Omental fat pad (tissue), 3 donors: ENCODE measurements at regions not wholly inside any gene's neighbourhood (a gene's known extent, or its start where the extent isn't known, plus 50 kb on each side); places are given as distances from the start of the nearest gene placed in this dataset.

Source experiments
- ATAC-seq: fragments of 150-250 bp; one replicate; pipeline ENCODE4 v1.9.1; 2016; ENCODE audit warnings: mild to moderate bottlenecking, moderate library complexity; ENCODE audit not compliant: low FRiP score
- DNase-seq: peaks from one replicate; pipeline ENCODE4 v3.0.0-alpha.2; 2019; ENCODE audit warnings: low spot score
- CTCF ChIP-seq, 3 donors: fragments of 450-650 bp; IDR thresholded peaks; one replicate each; pipeline ENCODE4 v1.5.1; 2016 to 2017; ENCODE audit warnings: antibody characterized with exemption in 3 of 3, mild to moderate bottlenecking in 3 of 3, moderate library complexity in 2 of 3

DNA sequence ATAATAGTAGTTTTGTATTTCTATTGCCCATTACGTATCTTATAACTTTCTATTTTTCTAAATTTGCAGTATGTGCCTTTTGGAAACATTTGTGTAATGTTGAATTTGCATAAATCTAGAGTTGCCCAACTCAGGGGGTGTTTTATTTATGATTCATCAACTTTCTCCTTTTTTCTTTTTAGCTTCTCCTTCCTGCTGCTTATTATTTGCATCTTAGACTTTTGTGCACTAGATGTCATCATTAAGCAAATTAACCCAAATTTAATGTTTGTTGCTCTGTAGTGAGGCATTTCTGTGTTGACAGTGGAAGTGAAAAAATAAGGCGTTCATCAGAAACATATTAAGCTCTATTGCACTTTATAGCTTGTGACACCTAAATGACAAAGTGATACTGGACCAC is 56.2 kb upstream of the ZBED5 start:
- no peak for ATAC-seq
- TF ChIP-seq CTCF (IDR thresholded peaks at IDR 0.05) = no peak
- DNase-seq = no peak

DNA sequence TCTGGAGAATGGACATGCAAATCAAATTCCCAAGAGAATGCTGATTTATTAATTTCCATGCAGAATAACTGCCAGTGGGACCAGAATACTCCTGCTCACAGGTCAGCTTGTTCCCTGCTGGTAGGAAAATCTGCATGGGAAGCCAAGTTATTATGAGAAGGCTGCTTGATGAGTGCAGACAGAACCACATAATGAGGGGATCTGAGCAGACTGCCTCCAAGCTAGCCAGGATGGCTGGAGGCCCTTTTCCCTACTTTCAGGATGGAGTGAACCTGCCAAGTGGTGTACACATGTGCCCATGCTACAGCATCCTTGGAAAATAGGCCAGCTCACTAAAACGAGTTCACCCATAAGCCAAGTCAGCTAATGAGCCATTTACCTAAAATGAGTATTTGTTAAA is 55.2 kb upstream of the ZBED5 start:
- DNase-seq = no peak
- TF ChIP-seq CTCF (IDR thresholded peaks at IDR 0.05) = no peak

DNA sequence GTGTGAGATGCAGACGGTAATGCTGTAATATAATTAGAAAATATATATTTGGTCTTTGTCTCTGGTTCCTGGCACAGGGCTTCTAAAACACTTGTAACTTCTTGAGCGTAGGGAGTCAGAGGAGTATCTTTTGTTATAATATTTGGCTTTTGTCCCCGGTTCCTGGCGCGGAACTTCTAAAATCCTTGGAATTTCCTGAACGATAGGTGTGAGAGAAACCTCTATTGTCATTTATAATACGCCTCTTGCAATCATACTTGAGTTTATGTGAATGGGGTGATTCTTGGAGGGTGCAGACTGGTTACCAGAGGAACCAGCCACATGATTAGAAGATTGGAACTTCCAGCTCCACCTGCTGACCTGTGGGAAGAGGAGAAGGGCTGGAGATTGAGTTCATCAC is 54.1 kb upstream of the ZBED5 start:
- ATAC-seq (no peak), DNase-seq (no peak)
- TF ChIP-seq CTCF (IDR thresholded peaks at IDR 0.05) = no peak

More for the DNA sequence above, 55.2 kb upstream of the ZBED5 start:
- ATAC-seq = no peak

GRCh38 chr11:10909141-10909883 is 51.5 kb upstream of the ZBED5 start:
- no peak for ATAC-seq
- no peak for DNase-seq
- TF ChIP-seq CTCF (IDR thresholded peaks at IDR 0.05) = no peak

- TF ChIP-seq CTCF (IDR thresholded peaks at IDR 0.05) = no peak
- ATAC-seq (no peak), DNase-seq (no peak)
These were observed 50.5 kb upstream of the ZBED5 start for GRCh38 chr11:10908215-10908951.
